ENCODE measurements at regions not wholly inside any gene's neighbourhood (a gene's known extent, or its start where the extent isn't known, plus 50 kb on each side); places are given as distances from the start of the nearest gene placed in this dataset.

GRCh38 chrX:45769761-45770582 is 569.3 kb upstream of the DIPK2B start:
- TF ChIP-seq POLR2A (IDR thresholded peaks at IDR 0.05) (peak in 1 of 2 donors; percentile 29), CTCF (IDR thresholded peaks at IDR 0.05) (no peak)
